NCI-H1092 (cell line): ENCODE measurements at regions not wholly inside any gene's neighbourhood (a gene's known extent, or its start where the extent isn't known, plus 50 kb on each side); places are given as distances from the start of the nearest gene placed in this dataset.

ENCODE experiments used
- DNase-seq: peaks from one replicate; lab custom pipeline; 2025; lab: John Stamatoyannopoulos, UW

- DNase-seq, result no peak
These were observed 420.4 kb downstream of the CETN3 start for GRCh38 chr5:89988998-89989655.

DNA sequence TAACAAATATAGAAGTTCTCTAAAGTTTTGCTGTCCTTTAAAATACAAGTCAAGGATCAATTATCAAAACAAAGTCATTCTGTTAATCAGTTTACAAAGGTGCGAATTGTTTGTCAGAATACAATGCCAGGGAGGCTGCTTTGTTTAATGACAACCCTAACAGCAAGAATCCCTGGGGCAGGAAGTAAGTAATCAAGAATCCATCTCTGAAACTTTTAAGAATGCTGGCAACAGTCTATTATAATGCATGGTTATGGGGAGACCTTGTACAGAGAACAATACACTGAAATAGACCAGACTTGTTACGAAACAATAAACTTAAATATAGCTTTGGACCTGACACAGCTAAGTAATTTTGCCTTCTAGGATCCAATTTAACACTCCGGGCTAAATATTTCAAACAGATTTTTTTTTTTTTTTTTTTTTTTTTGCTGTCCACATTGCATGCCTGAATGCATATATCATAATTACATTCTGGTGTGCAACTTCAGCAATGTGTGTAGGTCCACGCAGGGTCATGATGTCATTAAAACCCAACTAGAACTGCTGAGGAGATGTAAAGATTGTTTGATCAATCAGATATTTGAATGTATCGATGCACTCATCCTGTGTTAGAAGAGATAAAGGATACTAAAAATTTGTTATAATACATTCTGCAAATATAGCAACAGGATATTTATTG lies 421.3 kb downstream of the CETN3 start:
- DNase-seq, result no peak

GRCh38 chr5:89983216-89983615 lies 426.3 kb downstream of the CETN3 start:
- DNase-seq, result no peak

- DNase-seq, result no peak
These were observed 427.4 kb downstream of the CETN3 start for GRCh38 chr5:89981878-89982773.

DNA sequence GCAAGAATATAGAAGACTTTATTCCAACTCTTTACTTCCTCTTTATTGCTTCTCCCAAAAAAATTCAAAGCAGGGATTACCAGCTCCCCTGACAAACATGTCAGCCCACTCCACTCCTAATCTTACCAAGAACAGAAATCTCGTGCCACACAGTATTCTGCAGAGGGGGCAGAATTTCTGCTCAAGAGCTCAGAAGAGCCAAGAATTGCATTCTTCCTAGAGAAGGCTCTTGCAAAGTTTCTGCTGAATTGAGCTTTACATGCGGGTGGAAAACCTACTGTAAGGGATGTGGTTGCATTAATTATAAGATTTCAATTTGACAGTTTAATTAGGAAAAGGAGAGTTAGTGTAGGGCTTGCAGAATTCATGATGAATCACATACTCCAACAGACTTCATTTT lies 428.5 kb downstream of the CETN3 start:
- no peak for DNase-seq

- DNase-seq, result no peak
These were observed 436.0 kb downstream of the CETN3 start for GRCh38 chr5:89973516-89973915.

- no peak for DNase-seq
These were observed 436.7 kb downstream of the CETN3 start for GRCh38 chr5:89972901-89973300.

- DNase-seq, result no peak
These were observed 440.6 kb downstream of the CETN3 start for GRCh38 chr5:89968958-89969381.

DNA sequence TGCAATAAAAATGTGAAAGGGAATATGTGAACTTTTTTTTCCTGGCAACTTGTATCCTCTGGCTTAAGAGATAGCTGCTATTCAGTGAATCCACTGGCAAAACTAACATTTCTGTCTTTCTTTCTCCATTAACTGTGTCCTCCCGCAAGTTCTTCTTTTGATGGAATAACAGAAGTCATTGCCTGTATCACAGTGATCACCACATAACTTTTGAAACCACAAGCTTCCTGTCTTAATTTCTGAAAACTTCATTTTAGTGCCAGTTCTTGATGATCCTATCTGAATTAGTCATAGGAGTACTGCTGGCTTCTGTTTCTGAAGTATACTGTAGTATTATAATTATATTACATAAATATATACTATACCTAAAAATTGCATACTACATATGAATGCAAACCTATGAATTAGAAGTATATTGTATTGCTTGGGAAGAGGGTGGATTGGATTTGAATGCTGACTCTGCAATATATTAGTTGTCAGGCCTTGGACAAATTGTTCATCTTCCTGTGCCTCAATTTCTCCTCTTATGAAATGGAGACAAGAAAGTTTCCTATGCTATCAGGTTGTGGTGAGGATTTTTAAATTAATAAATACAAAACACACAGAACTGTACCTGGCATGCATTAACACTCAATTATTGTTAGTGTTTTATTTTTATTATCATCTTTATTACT lies 441.6 kb downstream of the CETN3 start:
- DNase-seq, result no peak

DNA sequence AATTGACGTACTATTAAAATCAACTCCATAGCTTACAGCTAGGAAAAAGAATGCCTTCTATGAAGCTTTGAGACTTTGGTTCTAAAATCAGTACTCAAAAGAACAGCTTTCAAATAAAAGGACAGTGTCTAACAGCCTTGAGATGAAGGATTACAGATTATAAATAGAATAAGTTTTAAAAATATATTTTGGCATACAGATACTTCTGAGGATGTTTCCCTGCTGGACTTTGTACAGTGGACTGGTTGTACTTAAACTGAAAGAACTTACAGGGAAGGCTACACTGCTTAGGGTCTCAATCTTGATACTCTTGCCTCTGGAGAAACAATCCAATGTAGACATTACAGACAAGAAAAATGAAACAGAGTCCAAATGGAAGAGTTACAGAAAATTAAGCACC lies 452.7 kb downstream of the CETN3 start:
- no peak for DNase-seq

GRCh38 chr5:89954916-89955315 lies 454.6 kb downstream of the CETN3 start:
- DNase-seq, result no peak

DNA sequence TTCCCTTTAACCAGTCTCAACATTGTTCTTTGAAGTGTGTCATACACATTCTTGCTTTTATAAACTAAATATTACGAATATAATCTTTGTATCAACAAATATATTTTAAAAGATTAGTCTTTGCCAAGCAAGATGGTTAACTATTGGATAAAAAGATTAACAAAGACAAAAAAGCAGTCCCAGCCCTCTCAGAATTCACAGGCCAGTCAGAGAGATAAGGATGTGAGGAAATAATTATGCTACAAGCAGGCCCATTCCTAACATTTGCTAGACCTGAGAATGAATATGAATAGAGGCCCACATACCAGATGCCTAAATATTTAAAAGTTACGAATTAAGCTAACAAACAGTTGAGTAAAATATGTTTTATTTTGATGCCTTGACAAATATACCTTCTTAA lies 457.7 kb downstream of the CETN3 start:
- no peak for DNase-seq

- DNase-seq, result no peak
These were observed 459.3 kb downstream of the CETN3 start for GRCh38 chr5:89950234-89950633.

- no peak for DNase-seq
These were observed 460.6 kb downstream of the CETN3 start for GRCh38 chr5:89948977-89949376.

- no peak for DNase-seq
These were observed 462.6 kb downstream of the CETN3 start for GRCh38 chr5:89946916-89947315.

GRCh38 chr5:89946508-89946907 lies 463.0 kb downstream of the CETN3 start:
- DNase-seq, result no peak

DNA sequence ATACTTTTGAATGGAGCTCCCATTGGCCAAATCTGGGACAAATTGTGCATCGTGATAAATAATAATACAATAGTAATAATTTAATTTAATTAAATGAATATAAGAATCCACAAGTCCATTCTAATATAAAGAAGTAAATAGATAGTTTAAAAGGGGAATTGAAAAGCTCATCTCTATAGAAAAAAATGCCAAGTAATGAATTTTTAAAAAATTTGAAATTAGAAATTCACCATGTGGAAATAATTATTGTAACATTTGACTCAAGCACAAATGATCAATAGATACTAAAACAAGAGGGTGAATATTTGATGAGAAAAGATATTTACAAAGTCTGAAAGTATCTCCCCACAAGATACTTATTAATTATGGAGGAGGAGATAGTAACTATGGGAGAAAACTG lies 467.4 kb downstream of the CETN3 start:
- DNase-seq, result no peak

DNA sequence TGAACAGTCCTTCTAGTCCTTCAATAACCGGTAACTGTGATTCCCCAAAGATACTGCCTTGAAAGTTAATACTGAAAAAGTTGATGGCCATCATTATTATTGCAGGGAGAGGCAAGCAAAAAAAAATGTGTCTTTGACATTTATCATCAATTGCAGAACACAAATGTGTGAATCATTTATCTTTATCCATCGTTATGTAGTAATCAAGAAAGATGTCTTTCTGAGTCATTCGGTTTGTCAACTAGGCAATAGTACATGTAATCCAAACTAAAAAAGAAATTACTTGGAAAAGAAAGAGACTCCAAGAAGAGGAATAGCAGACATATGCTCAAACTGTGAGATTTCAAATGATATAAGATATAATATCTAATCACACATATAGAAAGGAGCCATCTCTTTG lies 473.0 kb downstream of the CETN3 start:
- no peak for DNase-seq

DNA sequence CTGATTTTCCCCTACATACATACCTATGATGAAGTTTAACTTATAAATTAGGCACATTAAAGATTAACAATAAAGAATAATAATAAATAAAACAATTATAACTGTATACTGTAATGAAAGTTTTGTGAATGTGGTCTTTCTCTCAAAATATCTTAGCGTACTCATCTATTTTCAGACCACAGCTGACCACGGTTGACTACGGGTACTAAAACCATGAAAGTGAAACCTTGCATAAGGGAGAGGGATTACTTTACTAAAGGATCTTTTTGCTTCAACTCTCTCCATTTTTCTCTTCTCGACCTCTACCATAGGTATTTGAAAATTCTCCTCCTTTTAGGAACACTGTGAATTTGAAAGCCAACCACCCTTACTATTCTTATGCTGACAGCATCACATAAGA lies 475.5 kb downstream of the CETN3 start:
- no peak for DNase-seq

DNA sequence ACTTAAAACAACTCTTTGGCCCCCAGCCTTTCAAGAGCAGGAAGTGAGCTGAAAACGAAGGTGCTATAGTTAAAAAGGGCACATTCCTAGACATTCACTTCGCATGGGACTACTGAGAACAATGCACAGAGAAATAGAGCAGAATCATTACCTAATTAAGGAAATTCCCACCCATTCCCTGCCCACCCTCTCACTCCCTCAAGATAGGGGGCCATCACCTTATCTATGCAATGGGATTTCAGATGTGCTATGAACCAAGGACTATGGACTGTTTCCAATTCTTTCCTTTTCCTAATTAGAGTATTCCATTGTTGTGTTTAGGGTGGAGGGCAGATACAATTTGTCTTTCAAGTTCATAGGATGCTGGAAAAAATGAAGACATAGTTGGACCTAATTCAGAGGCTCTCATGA lies 476.8 kb downstream of the CETN3 start:
- DNase-seq, result no peak

DNA sequence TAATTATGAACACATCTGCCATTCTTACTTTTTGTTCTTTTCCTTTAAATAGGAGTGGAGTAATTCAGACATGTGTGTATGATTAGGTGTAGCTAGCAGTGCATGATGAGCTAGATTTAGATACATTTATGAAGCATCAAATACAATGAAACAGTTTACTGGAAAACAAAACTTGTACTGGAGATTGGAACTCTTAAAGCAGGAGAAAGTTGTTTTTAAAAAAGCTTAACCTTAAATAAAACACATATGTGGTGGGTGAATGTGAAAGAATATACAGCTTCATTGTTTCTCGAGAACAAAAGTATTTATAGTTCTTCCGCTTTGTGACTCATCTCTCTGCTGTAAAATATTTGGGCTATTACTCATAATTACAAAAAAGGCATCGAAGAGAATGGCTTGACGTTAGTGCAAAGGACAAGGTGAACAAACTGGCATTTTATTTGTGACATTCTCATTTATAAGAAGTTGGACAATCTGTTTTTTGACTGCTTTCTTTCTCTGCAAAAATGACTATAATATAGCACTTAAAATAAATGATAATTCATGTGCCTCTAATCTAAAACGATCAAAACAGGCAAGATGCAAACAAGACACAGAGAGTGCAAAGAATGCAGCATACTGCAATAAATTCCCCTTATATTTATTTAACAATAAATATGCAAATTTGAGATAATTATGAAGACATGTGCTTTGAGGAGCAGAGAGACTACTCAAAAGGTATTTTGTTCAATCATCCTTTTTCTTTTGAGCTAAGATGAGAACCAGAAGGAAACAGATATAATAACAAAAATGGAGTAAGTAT lies 478.8 kb downstream of the CETN3 start:
- no peak for DNase-seq

DNA sequence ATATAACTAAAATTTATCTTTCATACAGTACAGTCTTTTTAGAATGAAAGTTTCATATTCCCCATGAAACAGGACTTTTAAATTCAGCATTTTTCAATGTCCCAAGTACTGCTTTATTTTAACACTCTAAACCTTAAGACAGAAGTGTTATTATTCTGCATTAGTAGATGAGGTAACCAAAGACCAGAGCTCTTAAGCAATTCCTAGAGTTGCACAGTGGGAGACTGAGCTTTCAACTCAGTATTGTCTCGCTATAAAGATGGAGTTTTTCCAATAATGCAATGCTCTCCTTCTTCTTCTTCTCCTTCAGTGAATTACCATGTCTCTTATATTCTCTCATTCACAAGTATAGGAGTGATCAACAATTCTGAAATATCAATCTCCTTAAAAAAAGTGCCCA lies 479.7 kb downstream of the CETN3 start:
- no peak for DNase-seq
